HG02943 (cell line): ENCODE measurements at regions not wholly inside any gene's neighbourhood (a gene's known extent, or its start where the extent isn't known, plus 50 kb on each side); places are given as distances from the start of the nearest gene placed in this dataset.
"Not testable (repeated sequence)": the region's sequence is repeated elsewhere in the genome, so short reads cannot be mapped to it uniquely, and the experiment has no call there.

Experiments used
- ATAC-seq: cut with Tn5 transposase; IDR thresholded peaks from one replicate; pipeline ENCODE4 v1.9.1; 2021; ENCODE audit warnings: mild to moderate bottlenecking, low read depth, moderate library complexity; ENCODE audit not compliant: unreplicated experiment

GRCh38 chr12:131442337-131442918, 268.5 kb upstream of the SFSWAP start:
- no peak for ATAC-seq

GRCh38 chr12:131443019-131444000, 267.6 kb upstream of the SFSWAP start:
- ATAC-seq, result no peak

- no peak for ATAC-seq
Measured at GRCh38 chr12:131444220-131445164, 266.4 kb upstream of the SFSWAP start.

GRCh38 chr12:131445184-131445774, 265.6 kb upstream of the SFSWAP start:
- no peak for ATAC-seq

- no peak for ATAC-seq
Measured at GRCh38 chr12:131445795-131446194, 265.1 kb upstream of the SFSWAP start.

- not testable (repeated sequence) for ATAC-seq
Measured at GRCh38 chr12:131447636-131448035, 263.3 kb upstream of the SFSWAP start.

- ATAC-seq, result no peak
Measured at GRCh38 chr12:131448254-131448795, 262.6 kb upstream of the SFSWAP start.

- ATAC-seq, result no peak
Measured at GRCh38 chr12:131449027-131449426, 261.9 kb upstream of the SFSWAP start.

GRCh38 chr12:131452444-131452860, 258.4 kb upstream of the SFSWAP start:
- no peak for ATAC-seq

- ATAC-seq, result no peak
Measured at GRCh38 chr12:131454418-131455217, 256.3 kb upstream of the SFSWAP start.

- no peak for ATAC-seq
Measured at GRCh38 chr12:131455218-131455506, 255.7 kb upstream of the SFSWAP start.

- no peak for ATAC-seq
Measured at GRCh38 chr12:131455581-131456110, 255.2 kb upstream of the SFSWAP start.

GRCh38 chr12:131456301-131457027, 254.4 kb upstream of the SFSWAP start:
- ATAC-seq, result no peak

GRCh38 chr12:131457028-131457310, 253.9 kb upstream of the SFSWAP start:
- no peak for ATAC-seq

- ATAC-seq, result no peak
Measured at GRCh38 chr12:131457331-131458047, 253.4 kb upstream of the SFSWAP start.

- no peak for ATAC-seq
Measured at GRCh38 chr12:131458048-131458374, 252.9 kb upstream of the SFSWAP start.

GRCh38 chr12:131458931-131459772, 251.7 kb upstream of the SFSWAP start:
- no peak for ATAC-seq
